HG03097 (cell line): ENCODE measurements at regions not wholly inside any gene's neighbourhood (a gene's known extent, or its start where the extent isn't known, plus 50 kb on each side); places are given as distances from the start of the nearest gene placed in this dataset.

Experiments
- ATAC-seq: cut with Tn5 transposase; IDR thresholded peaks from one replicate; pipeline ENCODE4 v1.9.1; 2021; ENCODE audit not compliant: unreplicated experiment, low FRiP score

DNA sequence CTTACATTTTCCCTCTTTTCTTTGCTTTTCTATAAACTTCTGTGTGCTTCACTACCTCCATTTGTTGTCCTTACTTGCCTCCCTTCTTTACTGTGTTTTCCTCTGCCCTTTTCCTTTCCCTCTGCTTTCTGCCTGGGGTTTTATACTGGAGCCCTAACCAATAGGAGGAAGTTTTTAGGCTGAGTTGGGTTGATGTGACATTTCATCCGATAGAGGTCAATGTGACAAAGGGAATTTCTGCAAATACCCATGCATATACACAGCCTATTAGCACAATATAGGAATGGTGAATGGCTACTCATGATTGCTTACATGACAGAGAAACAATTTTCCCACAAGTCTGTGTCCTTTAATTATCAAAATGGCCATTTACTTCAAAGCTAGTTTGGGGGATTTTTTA, 153.0 kb upstream of the ARPP21 start:
- ATAC-seq = no peak

DNA sequence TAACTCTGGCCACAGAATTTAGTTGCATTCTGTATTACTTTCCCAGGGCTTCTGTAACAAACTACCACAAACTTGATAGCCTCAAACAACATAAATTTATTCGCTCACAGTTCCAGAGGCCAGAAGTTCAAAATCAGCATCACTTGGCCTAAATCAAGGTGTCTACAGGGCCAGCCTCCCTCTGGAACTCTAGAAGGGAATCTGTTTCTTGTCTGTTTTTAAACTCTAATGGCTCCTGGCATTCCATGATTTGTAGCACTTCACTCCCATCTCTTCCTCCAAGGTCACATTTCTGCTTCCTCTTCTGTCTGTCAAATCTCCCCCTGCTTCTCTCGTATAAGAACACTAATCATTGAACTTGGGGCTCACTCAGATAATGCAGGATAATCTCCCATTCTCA, 151.9 kb upstream of the ARPP21 start:
- ATAC-seq = no peak

DNA sequence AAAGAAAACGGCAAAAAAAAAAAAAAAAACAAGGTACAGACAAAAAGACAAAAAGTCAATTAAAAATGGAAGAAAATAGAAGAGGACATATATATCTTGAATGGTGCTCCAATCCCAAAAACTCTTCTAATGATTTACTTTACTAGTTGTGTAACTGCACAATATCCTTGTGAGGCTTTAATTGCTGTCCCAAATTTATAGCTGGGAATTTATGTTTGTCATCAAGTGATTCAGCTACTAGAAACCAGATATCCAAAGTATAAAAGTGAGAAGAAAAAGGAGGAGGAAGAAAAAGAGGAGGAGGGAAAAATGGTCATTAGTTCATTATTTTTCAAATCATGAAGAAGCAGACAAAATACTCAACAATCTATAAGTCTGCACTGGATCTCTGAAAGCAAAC, 150.8 kb upstream of the ARPP21 start:
- ATAC-seq = no peak

DNA sequence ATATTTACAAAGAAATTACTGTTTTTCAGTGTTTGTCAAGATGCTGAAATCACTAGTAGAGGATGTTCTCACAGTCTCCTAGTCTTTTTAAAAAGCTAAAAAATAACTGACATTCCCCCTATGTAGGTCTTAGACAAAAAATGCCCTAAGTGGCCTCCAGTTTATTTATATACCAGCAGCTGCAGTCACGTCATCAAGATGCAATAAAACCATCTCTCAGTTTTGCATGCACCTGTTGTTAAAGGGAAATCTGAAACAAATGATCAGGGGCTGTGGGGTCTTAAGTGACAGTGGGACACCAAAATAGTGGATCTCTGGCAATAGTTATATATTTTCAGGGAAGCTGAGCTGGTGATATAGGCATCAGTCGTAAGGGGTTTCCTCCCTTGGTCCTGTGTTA, 146.5 kb upstream of the ARPP21 start:
- ATAC-seq = no peak

- ATAC-seq = no peak
These were observed 140.7 kb upstream of the ARPP21 start for GRCh38 chr3:35498506-35499210.

- ATAC-seq = peak; percentile 66
These were observed 138.5 kb upstream of the ARPP21 start for GRCh38 chr3:35500641-35501350.

- ATAC-seq = no peak
These were observed 136.6 kb upstream of the ARPP21 start for GRCh38 chr3:35502699-35503098.

GRCh38 chr3:35505181-35505580, 134.1 kb upstream of the ARPP21 start:
- ATAC-seq = no peak

DNA sequence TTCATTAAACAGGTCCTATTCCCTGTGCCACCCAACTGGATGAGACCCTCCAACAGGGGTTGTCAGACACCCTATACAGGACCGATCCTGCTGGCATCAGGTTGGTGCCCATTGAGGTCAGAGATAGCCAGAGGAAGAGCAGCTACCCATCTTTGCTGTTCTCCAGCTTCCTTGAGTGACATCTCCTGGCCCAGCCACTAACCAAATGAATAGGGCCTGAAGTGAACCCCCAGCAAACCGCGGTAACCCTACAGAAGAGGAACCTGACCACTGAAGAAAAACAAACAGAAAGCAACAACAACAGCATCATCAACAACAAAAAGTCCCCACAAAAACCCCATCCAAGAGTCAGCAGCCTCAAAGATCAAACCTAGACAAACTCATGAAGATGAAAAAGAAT, 133.6 kb upstream of the ARPP21 start:
- no peak for ATAC-seq

DNA sequence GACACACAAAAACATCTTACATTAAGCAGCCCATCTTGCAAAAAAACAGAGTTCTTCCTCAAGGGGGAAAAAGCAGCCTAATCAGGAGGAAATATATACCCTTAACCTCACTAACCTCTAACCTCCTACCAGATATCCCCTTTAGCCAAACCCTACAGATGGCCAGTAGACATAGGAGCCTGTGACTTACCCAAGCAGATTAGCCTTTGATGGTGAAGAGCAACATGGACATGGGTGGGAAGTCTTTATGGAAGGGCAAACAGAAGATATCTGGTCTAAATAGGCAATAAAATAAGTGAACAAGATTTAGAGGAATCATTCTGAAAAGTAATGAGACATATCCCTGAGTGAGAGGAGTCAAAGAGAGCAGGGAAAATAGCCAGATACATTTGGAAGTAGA, 119.4 kb upstream of the ARPP21 start:
- ATAC-seq = no peak

- no peak for ATAC-seq
These were observed 118.1 kb upstream of the ARPP21 start for GRCh38 chr3:35521196-35521595.

GRCh38 chr3:35522450-35522849, 116.9 kb upstream of the ARPP21 start:
- no peak for ATAC-seq

GRCh38 chr3:35523074-35523473, 116.3 kb upstream of the ARPP21 start:
- no peak for ATAC-seq

GRCh38 chr3:35523838-35524237, 115.5 kb upstream of the ARPP21 start:
- no peak for ATAC-seq

- ATAC-seq = no peak
These were observed 114.5 kb upstream of the ARPP21 start for GRCh38 chr3:35524856-35525255.

DNA sequence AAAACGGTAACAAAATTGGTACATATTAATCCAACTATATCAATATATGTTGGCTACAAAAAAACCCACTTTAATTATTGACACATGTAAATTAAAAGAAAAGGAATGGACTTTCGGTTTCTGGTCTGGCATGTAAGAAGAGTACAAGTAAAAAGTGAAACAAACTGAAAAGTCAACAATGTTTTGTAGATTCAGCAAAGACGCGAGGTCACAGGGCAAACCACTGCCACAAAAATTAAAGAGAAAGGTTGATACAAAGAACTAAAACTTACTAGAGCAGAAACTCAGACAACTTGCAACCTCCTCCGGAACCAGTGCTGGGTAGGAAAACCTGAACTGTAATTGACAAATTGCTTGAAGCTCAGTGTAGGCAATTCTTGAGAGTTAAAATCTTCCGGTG, 110.6 kb upstream of the ARPP21 start:
- no peak for ATAC-seq

DNA sequence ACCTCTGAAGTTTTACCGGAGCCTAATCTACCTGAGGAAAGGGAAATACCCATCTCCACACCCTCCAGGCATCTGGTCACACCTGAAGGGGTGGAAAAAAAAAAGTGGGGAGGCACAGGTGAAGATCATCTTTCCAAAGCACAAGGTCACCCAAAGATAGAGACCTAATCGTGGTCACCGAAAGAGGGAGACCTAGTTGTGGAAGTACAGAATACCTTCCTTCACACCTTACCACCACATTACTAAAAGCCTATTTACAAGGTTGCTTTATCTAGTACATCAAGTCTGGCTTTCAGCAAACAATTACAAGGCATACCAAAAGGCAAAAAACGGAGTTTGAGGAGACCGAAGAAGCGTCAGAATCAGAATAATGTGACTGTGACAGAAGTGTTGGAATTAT, 110.0 kb upstream of the ARPP21 start:
- no peak for ATAC-seq

GRCh38 chr3:35537265-35537664, 102.1 kb upstream of the ARPP21 start:
- no peak for ATAC-seq

GRCh38 chr3:35544976-35545375, 94.3 kb upstream of the ARPP21 start:
- no peak for ATAC-seq

GRCh38 chr3:35549690-35550089, 89.6 kb upstream of the ARPP21 start:
- ATAC-seq = no peak

DNA sequence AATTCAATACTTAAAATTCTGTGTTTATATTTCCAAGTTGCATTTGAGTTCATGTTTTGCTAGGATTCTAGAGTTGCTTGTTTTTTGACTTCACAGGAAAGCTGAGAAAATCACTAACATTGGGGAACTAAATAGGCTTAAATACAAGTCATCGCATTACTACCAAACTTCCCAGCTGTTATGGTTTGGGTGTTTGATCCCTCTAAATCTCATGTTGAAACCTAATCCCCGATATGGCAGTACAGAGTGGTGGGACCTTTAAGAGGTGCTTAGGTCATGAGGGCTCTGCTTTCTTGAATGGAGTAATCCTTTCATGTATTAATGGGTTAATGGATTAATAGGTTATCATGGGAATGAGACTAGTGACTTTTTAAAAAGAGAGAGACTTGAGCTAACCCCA, 77.2 kb upstream of the ARPP21 start:
- ATAC-seq = no peak

- no peak for ATAC-seq
These were observed 74.3 kb upstream of the ARPP21 start for GRCh38 chr3:35565048-35565447.
